ENCODE measurements at regions not wholly inside any gene's neighbourhood (a gene's known extent, or its start where the extent isn't known, plus 50 kb on each side); places are given as distances from the start of the nearest gene placed in this dataset.
"Not testable (repeated sequence)": the region's sequence is repeated elsewhere in the genome, so short reads cannot be mapped to it uniquely, and the experiment has no call there.

- no peak for DNase-seq
Measured at GRCh38 chr6:28659250-28659566, 133.5 kb downstream of the GPX5 start.

GRCh38 chr6:28661097-28661713 lies 135.5 kb downstream of the GPX5 start:
- no peak for DNase-seq

- DNase-seq, result no peak
Measured at GRCh38 chr6:28664870-28665396, 139.3 kb downstream of the GPX5 start.

- no peak for DNase-seq
Measured at GRCh38 chr6:28673417-28673786, 147.7 kb downstream of the GPX5 start.

- DNase-seq, result peak; percentile 49
Measured at GRCh38 chr6:28673787-28674671, 148.3 kb downstream of the GPX5 start.

GRCh38 chr6:28675600-28675999 lies 149.9 kb downstream of the GPX5 start:
- DNase-seq, result no peak

- no peak for DNase-seq
Measured at GRCh38 chr6:28682542-28682941, 156.9 kb downstream of the GPX5 start.

GRCh38 chr6:28682956-28683685 lies 157.4 kb downstream of the GPX5 start:
- not testable (repeated sequence) for DNase-seq

- peak; percentile 51 for DNase-seq
Measured at GRCh38 chr6:28683945-28684538, 158.4 kb downstream of the GPX5 start.

- DNase-seq, result not testable (repeated sequence)
Measured at GRCh38 chr6:28685960-28686359, 160.3 kb downstream of the GPX5 start.

GRCh38 chr6:28686446-28687027 lies 160.9 kb downstream of the GPX5 start:
- DNase-seq, result peak; percentile 45

GRCh38 chr6:28687309-28687981 lies 161.8 kb downstream of the GPX5 start:
- not testable (repeated sequence) for DNase-seq

GRCh38 chr6:28691991-28692390 lies 166.3 kb downstream of the GPX5 start:
- DNase-seq, result not testable (repeated sequence)

GRCh38 chr6:28693033-28693750 lies 167.5 kb downstream of the GPX5 start:
- DNase-seq, result no peak

- no peak for DNase-seq
Measured at GRCh38 chr6:28693751-28694443, 168.2 kb downstream of the GPX5 start.

- no peak for DNase-seq
Measured at GRCh38 chr6:28695715-28696114, 170.0 kb downstream of the GPX5 start.

- no peak for DNase-seq
Measured at GRCh38 chr6:28696167-28696566, 170.5 kb downstream of the GPX5 start.

- DNase-seq, result no peak
Measured at GRCh38 chr6:28696682-28697081, 171.0 kb downstream of the GPX5 start.

GRCh38 chr6:28707387-28708282 lies 182.0 kb downstream of the GPX5 start:
- no peak for DNase-seq
